IMR-90 (cell line): ENCODE measurements at regions not wholly inside any gene's neighbourhood (a gene's known extent, or its start where the extent isn't known, plus 50 kb on each side); places are given as distances from the start of the nearest gene placed in this dataset.

Experiments
- ATAC-seq: fragments of 200-7000 bp; cut with Tn5 transposase; 2 replicates; pipeline ENCODE4 v1.9.1; 2020; ENCODE audit warnings: low read depth, mild to moderate bottlenecking, moderate library complexity
- BruUV-seq: library from RNA; stranded (reverse); fragments of 400-500 nt; replicated peaks from 2 replicates; lab custom pipeline; 2021; lab: Mats Ljungman, UMichigan
- CTCF ChIA-PET: fragments of 300-600 bp; formaldehyde crosslinking; extraction: SDS; loops from one replicate; lab custom pipeline; 2021; ENCODE audit warnings: antibody characterized with exemption; lab: Yijun Ruan, JAX
- POLR2A ChIA-PET: fragments of 300-600 bp; sonication (Branson Sonifier 250); formaldehyde crosslinking; loops from one replicate; lab custom pipeline; 2022; ENCODE audit warnings: antibody characterized with exemption; ENCODE audit not compliant: unreplicated experiment; lab: Charles Lee
- DNase-seq: peaks from one replicate; pipeline ENCODE4 v3.0.0; 2013
- H2AFZ ChIP-seq: replicated peaks from 2 replicates; pipeline ENCODE3; 2013; ENCODE audit warnings: low read length, mild to moderate bottlenecking; ENCODE audit not compliant: poor library complexity
- H2AK5ac ChIP-seq: 2 replicates; pipeline ENCODE4 v1.6.1; 2013; ENCODE audit warnings: low read depth, low read length, inconsistent platforms
- H2AK9ac ChIP-seq: replicated peaks from 2 replicates; pipeline ENCODE3; 2013; ENCODE audit warnings: mild to moderate bottlenecking, low read depth, low read length, moderate library complexity; ENCODE audit not compliant: poor library complexity
- H2BK120ac ChIP-seq: 2 replicates; pipeline ENCODE4 v1.6.1; 2013; ENCODE audit warnings: low read depth, low read length, inconsistent platforms
- H2BK15ac ChIP-seq: 3 replicates; pipeline ENCODE4 v1.6.1; 2013; ENCODE audit warnings: low read depth, low read length, inconsistent platforms
- H2BK20ac ChIP-seq: 2 replicates; pipeline ENCODE4 v1.6.1; 2013; ENCODE audit warnings: low read depth, mild to moderate bottlenecking, inconsistent platforms, low read length, moderate library complexity
- H2BK5ac ChIP-seq: 2 replicates; pipeline ENCODE4 v1.6.1; 2013; ENCODE audit warnings: mild to moderate bottlenecking, low read depth, low read length, inconsistent platforms; ENCODE audit not compliant: poor library complexity, severe bottlenecking
- H3K14ac ChIP-seq: replicated peaks from 2 replicates; pipeline ENCODE4 v1.6.1; 2013; ENCODE audit warnings: low read depth, low read length, inconsistent platforms
- H3K18ac ChIP-seq: 2 replicates; pipeline ENCODE4 v1.6.1; 2013; ENCODE audit warnings: low read depth, low read length, control low read depth
- H3K23ac ChIP-seq: 2 replicates; pipeline ENCODE4 v1.6.1; 2013; ENCODE audit warnings: low read depth, low read length, inconsistent platforms
- H3K27ac ChIP-seq: 2 replicates; pipeline ENCODE4 v1.5.1; 2013; ENCODE audit warnings: mild to moderate bottlenecking, control low read depth, low read length; ENCODE audit not compliant: insufficient read depth
- H3K27me3 ChIP-seq: 2 replicates; pipeline ENCODE4 v1.6.1; 2013; ENCODE audit warnings: low read length; ENCODE audit not compliant: control insufficient read depth, insufficient read depth
- H3K36me3 ChIP-seq: 2 replicates; pipeline ENCODE4 v1.6.1; 2013; ENCODE audit warnings: low read length, mixed read lengths; ENCODE audit not compliant: control insufficient read depth, insufficient read depth
- H3K4ac ChIP-seq: 2 replicates; pipeline ENCODE4 v1.6.1; 2013; ENCODE audit warnings: low read depth, low read length, inconsistent platforms
- H3K4me1 ChIP-seq: 2 replicates; pipeline ENCODE4 v1.6.1; 2013; ENCODE audit warnings: low read length, mixed read lengths; ENCODE audit not compliant: control insufficient read depth, insufficient read depth
- H3K4me2 ChIP-seq: 2 replicates; pipeline ENCODE4 v1.6.1; 2013; ENCODE audit warnings: low read depth, mild to moderate bottlenecking, control low read depth, low read length, moderate library complexity
- H3K4me3 ChIP-seq: 2 replicates; pipeline ENCODE4 v1.5.1; 2013; ENCODE audit warnings: low read depth, mild to moderate bottlenecking, control low read depth, low read length, moderate library complexity; ENCODE audit not compliant: insufficient read depth
- H3K56ac ChIP-seq: 2 replicates; pipeline ENCODE4 v1.6.1; 2013; ENCODE audit warnings: low read length, inconsistent platforms; ENCODE audit not compliant: insufficient read depth; ENCODE audit errors: extremely low read depth
- H3K79me1 ChIP-seq, 2 experiments: 2 replicates each; pipeline ENCODE4 v1.6.1; 2013; ENCODE audit warnings: low read length in 2 of 2, inconsistent platforms in 1 of 2, low read depth in 1 of 2
- H3K9ac ChIP-seq: 2 replicates; pipeline ENCODE4 v1.6.1; 2013; ENCODE audit warnings: low read depth, low read length, control low read depth
- H3K9me1 ChIP-seq: 2 replicates; pipeline ENCODE4 v1.6.1; 2013; ENCODE audit warnings: low read length, inconsistent platforms; ENCODE audit not compliant: insufficient read depth
- H3K9me3 ChIP-seq: 2 replicates; pipeline ENCODE4 v1.6.1; 2013; ENCODE audit warnings: low read length; ENCODE audit not compliant: control insufficient read depth, insufficient read depth
- H4K20me1 ChIP-seq: 2 replicates; pipeline ENCODE4 v1.6.1; 2013; ENCODE audit warnings: low read length, inconsistent platforms; ENCODE audit not compliant: insufficient read depth
- H4K5ac ChIP-seq: 2 replicates; pipeline ENCODE4 v1.6.1; 2013; ENCODE audit warnings: mild to moderate bottlenecking, low read depth, low read length, control low read depth
- H4K8ac ChIP-seq, 2 experiments: 2 replicates each; pipeline ENCODE4 v1.6.1; 2013; ENCODE audit warnings: low read depth in 2 of 2, low read length in 2 of 2, control low read depth in 1 of 2, inconsistent platforms in 1 of 2
- H4K91ac ChIP-seq: 2 replicates; pipeline ENCODE4 v1.6.1; 2013; ENCODE audit warnings: low read depth, low read length, inconsistent platforms; ENCODE audit not compliant: insufficient read depth
- CEBPB ChIP-seq: IDR thresholded peaks from 2 replicates; pipeline ENCODE4 v1.6.1; 2012; ENCODE audit warnings: low read depth, low read length, improper control_type of control experiment
- ELK1 ChIP-seq: fragments of 150-350 bp; IDR thresholded peaks from 2 replicates; pipeline ENCODE4 v1.6.1; 2016; ENCODE audit warnings: low read depth, mild to moderate bottlenecking, low read length, moderate library complexity, borderline replicate concordance
- FOS ChIP-seq: fragments of 150-350 bp; IDR thresholded peaks from 2 replicates; pipeline ENCODE4 v1.6.1; 2016; ENCODE audit warnings: low read depth, low read length
- MAZ ChIP-seq: IDR thresholded peaks from 2 replicates; pipeline ENCODE4 v1.6.1; 2012; ENCODE audit warnings: low read depth, mild to moderate bottlenecking, low read length, improper control_type of control experiment, moderate library complexity, borderline replicate concordance
- NFE2L2 ChIP-seq: fragments of 150-350 bp; IDR thresholded peaks from 2 replicates; pipeline ENCODE4 v1.6.1; 2016; ENCODE audit warnings: low read depth, mild to moderate bottlenecking, low read length
- RAD21 ChIP-seq: IDR thresholded peaks from 2 replicates; pipeline ENCODE4 v1.6.1; 2012; ENCODE audit warnings: low read length, improper control_type of control experiment
- RCOR1 ChIP-seq: IDR thresholded peaks from 2 replicates; pipeline ENCODE4 v1.6.1; 2012; ENCODE audit warnings: mild to moderate bottlenecking, low read length, improper control_type of control experiment; ENCODE audit not compliant: insufficient replicate concordance
- RFX5 ChIP-seq: IDR thresholded peaks from 2 replicates; pipeline ENCODE4 v1.8.0; 2012; ENCODE audit warnings: low read depth, mild to moderate bottlenecking, low read length, moderate library complexity
- WGBS, 2 experiments: methylation state at CpG; one replicate each; pipeline versions ENCODE4 v1.1.5 to v1.1.7; 2013; ENCODE audit warnings: missing lambda C conversion rate in 2 of 2; ENCODE audit not compliant: insufficient read length in 1 of 2; ENCODE audit errors: extremely low coverage in 2 of 2; 5-methylcytosine and 5-hydroxymethylcytosine counted together
- dilution Hi-C: fragments of 300-500 bp; cut with HindIII; formaldehyde crosslinking; loops from one replicate; pipeline ENCODE4 v1.14.3; 2018; ENCODE audit warnings: low sequenced_read_pairs; ENCODE audit not compliant: unreplicated experiment
- in situ Hi-C: fragments of 300-500 bp; cut with MboI; formaldehyde crosslinking; loops from 3 replicates; pipeline ENCODE4 v1.14.3; 2019; ENCODE audit warnings: low sequenced_read_pairs, inconsistent platforms, mixed read lengths
- intact Hi-C: fragments of 100-400 bp; cut with micrococcal nuclease; formaldehyde crosslinking; loops from 2 replicates; pipeline ENCODE4 v1.10.0; 2022
- TF ChIP-seq, protein P1 (sequence below): conservative IDR thresholded peaks from 2 replicates; pipeline ENCODE4 v1.5.1; 2012; ENCODE audit warnings: mild to moderate bottlenecking, low read depth, low read length, improper control_type of control experiment

GRCh38 chr18:30679285-30679930 lies 363.1 kb downstream of the DSC3 start:
- in situ Hi-C loops (no loop called here), dilution Hi-C loops (no loop called here), intact Hi-C loops (no loop called here)
- Histone ChIP-seq H2AK5ac (no peak overlapping the region), H2BK120ac (no peak overlapping the region), H2AK9ac (no peak overlapping the region), H3K79me1 (no peaks in the 10 kb centered on the region), H3K4me2 (no peak overlapping the region), H3K4me3 (no peak overlapping the region), H3K56ac (no peak overlapping the region), H3K9me3 (peaks cover 3% of the 10 kb centered on the region; the same call in 1 of the 2 replicates), H3K9me1 (no peaks in the 10 kb centered on the region), H4K91ac (no peak overlapping the region), H3K14ac (no peak overlapping the region), H3K36me3 (no peaks in the 10 kb centered on the region), H3K18ac (no peak overlapping the region), H2BK5ac (no peak overlapping the region), H2BK20ac (no peak overlapping the region), H3K9ac (no peak overlapping the region), H3K27ac (no peak overlapping the region), H4K5ac (no peak overlapping the region), H2AFZ (no peak overlapping the region), H3K4ac (no peak overlapping the region), H3K27me3 (no peaks in the 10 kb centered on the region), H4K20me1 (no peaks in the 10 kb centered on the region), H3K4me1 (no peaks in the 10 kb centered on the region), H4K8ac (no peak overlapping the region), H2BK15ac (no peak overlapping the region), H3K23ac (no peak overlapping the region)
- ATAC-seq (no peak), DNase-seq (no peak)
- TF ChIP-seq FOS: no peak
- TF ChIP-seq NFE2L2: no peak
- TF ChIP-seq RAD21: no peak
- TF ChIP-seq RCOR1: no peak
- TF ChIP-seq, protein P1, sequence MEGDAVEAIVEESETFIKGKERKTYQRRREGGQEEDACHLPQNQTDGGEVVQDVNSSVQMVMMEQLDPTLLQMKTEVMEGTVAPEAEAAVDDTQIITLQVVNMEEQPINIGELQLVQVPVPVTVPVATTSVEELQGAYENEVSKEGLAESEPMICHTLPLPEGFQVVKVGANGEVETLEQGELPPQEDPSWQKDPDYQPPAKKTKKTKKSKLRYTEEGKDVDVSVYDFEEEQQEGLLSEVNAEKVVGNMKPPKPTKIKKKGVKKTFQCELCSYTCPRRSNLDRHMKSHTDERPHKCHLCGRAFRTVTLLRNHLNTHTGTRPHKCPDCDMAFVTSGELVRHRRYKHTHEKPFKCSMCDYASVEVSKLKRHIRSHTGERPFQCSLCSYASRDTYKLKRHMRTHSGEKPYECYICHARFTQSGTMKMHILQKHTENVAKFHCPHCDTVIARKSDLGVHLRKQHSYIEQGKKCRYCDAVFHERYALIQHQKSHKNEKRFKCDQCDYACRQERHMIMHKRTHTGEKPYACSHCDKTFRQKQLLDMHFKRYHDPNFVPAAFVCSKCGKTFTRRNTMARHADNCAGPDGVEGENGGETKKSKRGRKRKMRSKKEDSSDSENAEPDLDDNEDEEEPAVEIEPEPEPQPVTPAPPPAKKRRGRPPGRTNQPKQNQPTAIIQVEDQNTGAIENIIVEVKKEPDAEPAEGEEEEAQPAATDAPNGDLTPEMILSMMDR: no peak
- TF ChIP-seq RFX5: no peak
- no peak for TF ChIP-seq CEBPB
- no peak for TF ChIP-seq MAZ
- no peak for TF ChIP-seq ELK1
- no TSS peak for BruUV-seq
- ChIA-PET CTCF (no interaction called here), POLR2A (no interaction called here)
- WGBS, 2 experiments: no CpG with 5 or more reads among the region's 5 CpGs
